Lower lobe of right lung (tissue), 2 donors: ENCODE measurements at regions not wholly inside any gene's neighbourhood (a gene's known extent, or its start where the extent isn't known, plus 50 kb on each side); places are given as distances from the start of the nearest gene placed in this dataset.
"Not testable (repeated sequence)": the region's sequence is repeated elsewhere in the genome, so short reads cannot be mapped to it uniquely, and the experiment has no call there.

Source experiments
- ATAC-seq, 2 donors: fragments of 200-7000 bp; cut with Tn5 transposase; one replicate each; pipeline ENCODE4 v1.9.1; 2020 to 2022; ENCODE audit warnings: mild to moderate bottlenecking in 2 of 2, moderate library complexity in 2 of 2
- DNase-seq: peaks from one replicate; pipeline ENCODE4 v3.0.0-alpha.2; 2020
- H3K27ac ChIP-seq: fragments of 200-600 bp; one replicate; pipeline ENCODE4 v1.8.0; 2022
- H3K27me3 ChIP-seq: fragments of 200-600 bp; one replicate; pipeline ENCODE4 v1.8.0; 2022; ENCODE audit warnings: low read depth
- H3K36me3 ChIP-seq: fragments of 200-600 bp; one replicate; pipeline ENCODE4 v1.8.0; 2022; ENCODE audit warnings: mild to moderate bottlenecking
- H3K4me1 ChIP-seq: fragments of 200-600 bp; one replicate; pipeline ENCODE4 v1.8.0; 2022
- H3K4me3 ChIP-seq: fragments of 200-600 bp; one replicate; pipeline ENCODE4 v1.8.0; 2022; ENCODE audit warnings: mild to moderate bottlenecking
- H3K9me3 ChIP-seq: fragments of 200-600 bp; one replicate; pipeline ENCODE4 v1.8.0; 2022
- intact Hi-C: fragments of 100-400 bp; cut with DNase I; formaldehyde crosslinking; loops from one replicate; pipeline ENCODE4 v1.11.0; 2022
- TF ChIP-seq, protein P1 (sequence below): fragments of 200-600 bp; IDR thresholded peaks from one replicate; pipeline ENCODE4 v1.8.0; 2022; ENCODE audit warnings: antibody characterized with exemption, mild to moderate bottlenecking
- donor health status: DM: no; HTN: yes; CAD: no; lungs with severe emphysema.

DNA sequence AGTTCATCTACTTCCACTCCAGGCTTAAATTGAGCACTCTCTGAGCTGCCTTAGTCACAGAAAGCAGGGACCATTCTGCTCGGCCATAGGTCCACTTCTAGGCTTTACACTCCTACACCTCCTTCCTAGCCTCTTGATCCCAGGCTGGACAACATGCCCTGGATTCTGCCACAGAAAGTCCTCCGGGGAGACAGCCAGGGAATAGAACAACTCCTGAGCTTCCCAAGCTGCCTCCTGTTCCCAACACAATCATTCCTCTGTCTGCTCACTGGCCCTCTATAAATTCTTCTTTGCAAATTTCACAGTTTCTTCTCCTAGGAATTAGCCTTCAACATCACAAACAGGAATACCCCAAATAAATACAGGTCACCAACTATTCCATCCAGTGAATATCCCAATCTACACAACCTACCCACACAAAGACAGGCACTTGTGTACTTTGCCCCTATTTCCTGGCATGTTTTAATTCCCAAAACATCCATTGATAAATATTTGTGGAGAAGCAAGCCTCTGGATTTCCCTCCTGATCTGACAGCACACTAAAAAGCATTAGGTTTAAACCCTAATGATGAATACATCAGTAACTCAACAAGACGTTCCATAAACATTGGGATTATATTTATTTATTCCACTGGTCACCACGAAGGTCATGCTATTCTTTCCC lies 125.5 kb downstream of the ENC1 start:
- TF ChIP-seq, protein P1, sequence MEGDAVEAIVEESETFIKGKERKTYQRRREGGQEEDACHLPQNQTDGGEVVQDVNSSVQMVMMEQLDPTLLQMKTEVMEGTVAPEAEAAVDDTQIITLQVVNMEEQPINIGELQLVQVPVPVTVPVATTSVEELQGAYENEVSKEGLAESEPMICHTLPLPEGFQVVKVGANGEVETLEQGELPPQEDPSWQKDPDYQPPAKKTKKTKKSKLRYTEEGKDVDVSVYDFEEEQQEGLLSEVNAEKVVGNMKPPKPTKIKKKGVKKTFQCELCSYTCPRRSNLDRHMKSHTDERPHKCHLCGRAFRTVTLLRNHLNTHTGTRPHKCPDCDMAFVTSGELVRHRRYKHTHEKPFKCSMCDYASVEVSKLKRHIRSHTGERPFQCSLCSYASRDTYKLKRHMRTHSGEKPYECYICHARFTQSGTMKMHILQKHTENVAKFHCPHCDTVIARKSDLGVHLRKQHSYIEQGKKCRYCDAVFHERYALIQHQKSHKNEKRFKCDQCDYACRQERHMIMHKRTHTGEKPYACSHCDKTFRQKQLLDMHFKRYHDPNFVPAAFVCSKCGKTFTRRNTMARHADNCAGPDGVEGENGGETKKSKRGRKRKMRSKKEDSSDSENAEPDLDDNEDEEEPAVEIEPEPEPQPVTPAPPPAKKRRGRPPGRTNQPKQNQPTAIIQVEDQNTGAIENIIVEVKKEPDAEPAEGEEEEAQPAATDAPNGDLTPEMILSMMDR = no peak
- intact Hi-C loops = no loop called here
- no peaks in the 10 kb centered on the region for H3K27me3 ChIP-seq
- no peak overlapping the region for H3K27ac ChIP-seq
- DNase-seq (no peak), ATAC-seq (no peak)
- no peaks in the 10 kb centered on the region for H3K36me3 ChIP-seq
- no peak overlapping the region for H3K4me3 ChIP-seq
- H3K4me1 ChIP-seq = no peaks in the 10 kb centered on the region
- no peaks in the 10 kb centered on the region for H3K9me3 ChIP-seq

DNA sequence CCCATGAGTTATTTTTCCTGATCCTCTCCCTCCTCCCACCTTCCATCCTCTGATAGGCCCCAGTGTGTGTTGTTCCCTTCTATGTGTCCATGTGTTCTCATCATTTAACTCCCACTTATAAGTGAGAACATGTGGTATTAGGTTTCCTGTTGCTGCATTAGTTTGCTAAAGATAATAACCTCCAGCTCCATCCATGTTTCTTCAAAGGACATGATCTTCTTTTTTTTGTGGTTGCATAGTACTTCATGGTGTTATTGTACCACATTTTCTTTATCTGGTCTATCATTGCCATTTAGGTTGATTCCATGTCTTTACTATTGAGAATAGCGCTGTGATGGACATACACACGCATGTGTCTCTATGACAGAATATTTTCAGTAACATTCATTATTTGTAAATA lies 128.8 kb downstream of the ENC1 start:
- H3K4me3 ChIP-seq, H3K9me3 ChIP-seq, H3K4me1 ChIP-seq, DNase-seq, intact Hi-C loops, H3K27ac ChIP-seq, ATAC-seq, H3K27me3 ChIP-seq, H3K36me3 ChIP-seq: not testable (repeated sequence)

DNA sequence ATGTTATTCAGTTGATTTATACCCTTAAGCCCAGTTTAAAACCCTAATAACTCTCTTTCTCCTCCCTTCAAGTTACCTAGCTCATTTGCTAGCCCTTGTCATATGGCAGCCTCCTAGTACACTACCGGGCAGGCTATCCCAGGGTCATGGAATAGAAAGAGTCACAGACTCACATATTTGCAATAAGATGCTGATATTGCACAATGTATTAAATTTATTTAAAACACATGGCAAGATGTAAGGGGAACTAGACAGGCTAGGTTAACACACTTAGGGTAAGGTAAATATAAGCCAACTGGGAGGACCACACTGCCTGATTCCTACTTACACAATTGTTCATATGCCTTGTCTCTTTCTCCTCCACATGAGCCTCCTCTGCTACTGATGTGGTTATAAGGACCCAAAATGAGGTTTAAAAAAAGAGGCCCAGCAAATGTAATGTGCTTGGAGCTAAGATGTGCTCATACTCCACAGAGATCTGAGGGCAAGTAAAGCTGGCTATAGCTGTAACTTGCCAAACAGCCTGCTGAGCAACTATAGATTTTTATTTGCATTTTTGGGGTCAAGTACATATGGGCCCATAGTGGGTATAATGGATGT lies 130.0 kb downstream of the ENC1 start:
- ATAC-seq (no peak), DNase-seq (no peak)
- H3K4me1 ChIP-seq = no peaks in the 10 kb centered on the region
- H3K4me3 ChIP-seq = no peak overlapping the region
- intact Hi-C loops = no loop called here
- no peak overlapping the region for H3K27ac ChIP-seq
- no peaks in the 10 kb centered on the region for H3K9me3 ChIP-seq
- TF ChIP-seq, protein P1 = no peak
- H3K36me3 ChIP-seq = no peaks in the 10 kb centered on the region
- no peaks in the 10 kb centered on the region for H3K27me3 ChIP-seq

DNA sequence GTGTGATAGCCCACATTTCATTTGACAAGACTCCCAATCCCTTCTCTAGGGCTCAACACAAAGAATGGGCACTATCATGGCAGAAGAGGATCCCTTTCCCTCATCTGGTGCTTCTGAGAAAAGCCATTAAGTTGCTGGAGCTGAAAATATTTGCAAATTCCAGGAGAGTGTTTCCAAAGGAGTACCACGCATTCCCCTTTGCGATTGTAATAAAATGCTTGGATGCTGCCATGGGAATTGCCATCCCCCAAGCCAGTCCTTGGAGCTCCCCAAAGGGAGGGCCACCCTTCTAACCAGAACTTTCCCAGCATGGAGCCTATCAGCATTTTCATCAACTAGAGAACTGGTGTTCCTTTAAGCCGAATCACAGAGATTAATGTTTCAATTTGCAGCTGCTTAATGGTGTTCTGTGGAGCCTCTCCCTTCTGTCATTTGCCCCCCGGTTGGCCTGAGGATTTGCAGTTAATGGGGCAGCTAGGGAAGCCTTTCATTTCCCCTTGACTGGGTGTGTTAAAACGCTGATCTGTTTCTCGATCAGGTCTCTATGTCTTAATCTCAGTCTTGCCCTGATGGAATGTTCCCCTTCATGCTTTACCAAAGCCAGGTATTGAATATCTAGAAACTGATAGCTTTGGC lies 133.0 kb downstream of the ENC1 start:
- intact Hi-C loops = no loop called here

DNA sequence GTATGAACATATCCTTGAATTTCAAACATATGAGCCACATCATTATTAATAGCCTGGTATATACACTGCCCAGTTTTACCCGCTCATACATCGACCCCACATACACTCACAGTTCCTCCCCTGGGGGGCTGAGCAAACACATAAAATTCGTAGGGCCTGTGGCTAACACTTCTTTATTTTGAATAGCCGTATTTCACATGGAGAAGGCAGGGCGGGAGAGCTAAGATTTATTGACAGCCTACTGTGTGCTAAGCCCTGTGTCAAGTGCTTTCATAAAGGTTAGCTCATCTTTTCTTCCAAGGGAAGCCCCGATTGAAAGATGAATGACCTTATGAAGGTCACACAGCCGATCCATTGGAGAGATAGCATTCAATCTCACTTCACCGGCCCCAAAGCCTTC lies 134.4 kb downstream of the ENC1 start:
- ATAC-seq (no peak), DNase-seq (no peak)
- intact Hi-C loops = no loop called here
- H3K27me3 ChIP-seq = no peaks in the 10 kb centered on the region
- TF ChIP-seq, protein P1 = no peak
- no peaks in the 10 kb centered on the region for H3K4me1 ChIP-seq
- no peaks in the 10 kb centered on the region for H3K36me3 ChIP-seq
- H3K9me3 ChIP-seq = no peaks in the 10 kb centered on the region
- no peak overlapping the region for H3K4me3 ChIP-seq
- no peak overlapping the region for H3K27ac ChIP-seq

More for the DNA sequence above, 133.0 kb downstream of the ENC1 start:
- ATAC-seq (no peak), DNase-seq (no peak)
- Histone ChIP-seq H3K27ac (no peak overlapping the region), H3K4me3 (no peak overlapping the region), H3K4me1 (no peaks in the 10 kb centered on the region), H3K36me3 (no peaks in the 10 kb centered on the region), H3K9me3 (no peaks in the 10 kb centered on the region), H3K27me3 (no peaks in the 10 kb centered on the region)
- TF ChIP-seq, protein P1 = no peak

DNA sequence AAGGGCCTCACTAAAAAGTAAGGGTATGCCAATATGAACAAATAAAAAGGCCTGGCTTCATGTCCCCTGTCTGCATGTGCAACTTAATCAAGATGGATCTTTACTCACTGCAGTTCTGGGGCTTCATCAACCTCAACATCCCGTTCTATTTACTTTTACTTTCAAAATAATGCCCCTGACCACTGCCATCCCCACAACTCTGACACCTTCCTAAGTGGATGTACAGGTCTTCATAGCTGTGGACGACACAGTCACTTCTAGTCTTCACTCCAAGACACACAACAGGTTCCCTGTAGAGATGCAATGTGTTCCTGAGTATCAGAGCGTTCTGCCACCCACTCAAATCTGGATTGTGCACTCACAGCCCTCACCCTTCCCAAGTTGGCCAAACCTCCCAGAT lies 136.1 kb downstream of the ENC1 start:
- no peaks in the 10 kb centered on the region for H3K36me3 ChIP-seq
- H3K27ac ChIP-seq = no peak overlapping the region
- DNase-seq (no peak), ATAC-seq (no peak)
- intact Hi-C loops = no loop called here
- H3K4me1 ChIP-seq = no peaks in the 10 kb centered on the region
- no peaks in the 10 kb centered on the region for H3K9me3 ChIP-seq
- no peaks in the 10 kb centered on the region for H3K27me3 ChIP-seq
- no peak overlapping the region for H3K4me3 ChIP-seq
- TF ChIP-seq, protein P1 = no peak
